ENCODE measurements at regions not wholly inside any gene's neighbourhood (a gene's known extent, or its start where the extent isn't known, plus 50 kb on each side); places are given as distances from the start of the nearest gene placed in this dataset.
"Not testable (repeated sequence)": the region's sequence is repeated elsewhere in the genome, so short reads cannot be mapped to it uniquely, and the experiment has no call there.

- DNase-seq (ENCODE audit: low read depth) = no peak
Measured at GRCh38 chr4:27360790-27361267, 500.2 kb downstream of the STIM2 start.

- no peak for DNase-seq (ENCODE audit: low read depth)
Measured at GRCh38 chr4:27364509-27364908, 503.9 kb downstream of the STIM2 start.

- no peak for DNase-seq (ENCODE audit: low read depth)
Measured at GRCh38 chr4:27366104-27366823, 505.6 kb downstream of the STIM2 start.

GRCh38 chr4:27368781-27369180 is 508.1 kb downstream of the STIM2 start:
- DNase-seq (ENCODE audit: low read depth) = no peak

- DNase-seq (ENCODE audit: low read depth) = no peak
Measured at GRCh38 chr4:27381815-27382214, 521.2 kb downstream of the STIM2 start.

- no peak for DNase-seq (ENCODE audit: low read depth)
Measured at GRCh38 chr4:27387711-27388110, 527.1 kb downstream of the STIM2 start.

- no peak for DNase-seq (ENCODE audit: low read depth)
Measured at GRCh38 chr4:27397886-27398285, 537.2 kb downstream of the STIM2 start.

- no peak for DNase-seq (ENCODE audit: low read depth)
Measured at GRCh38 chr4:27398631-27399310, 538.1 kb downstream of the STIM2 start.

GRCh38 chr4:27407616-27408015 is 547.0 kb downstream of the STIM2 start:
- DNase-seq (ENCODE audit: low read depth) = no peak

- no peak for DNase-seq (ENCODE audit: low read depth)
Measured at GRCh38 chr4:27412613-27413012, 552.0 kb downstream of the STIM2 start.

GRCh38 chr4:27414887-27415731 is 554.5 kb downstream of the STIM2 start:
- no peak for DNase-seq (ENCODE audit: low read depth)

GRCh38 chr4:27428661-27429060 is 568.0 kb downstream of the STIM2 start:
- no peak for DNase-seq (ENCODE audit: low read depth)

GRCh38 chr4:27429364-27429871 is 568.8 kb downstream of the STIM2 start:
- DNase-seq (ENCODE audit: low read depth) = no peak

- no peak for DNase-seq (ENCODE audit: low read depth)
Measured at GRCh38 chr4:27442146-27442545, 581.5 kb downstream of the STIM2 start.

- not testable (repeated sequence) for DNase-seq (ENCODE audit: low read depth)
Measured at GRCh38 chr4:27442661-27443060, 582.0 kb downstream of the STIM2 start.

GRCh38 chr4:27463816-27464215 is 603.2 kb downstream of the STIM2 start:
- DNase-seq (ENCODE audit: low read depth) = no peak

GRCh38 chr4:27467351-27467750 is 606.7 kb downstream of the STIM2 start:
- DNase-seq (ENCODE audit: low read depth) = no peak

- DNase-seq (ENCODE audit: low read depth) = no peak
Measured at GRCh38 chr4:27472364-27472763, 611.7 kb downstream of the STIM2 start.

GRCh38 chr4:27474691-27475090 is 614.0 kb downstream of the STIM2 start:
- no peak for DNase-seq (ENCODE audit: low read depth)

- no peak for DNase-seq (ENCODE audit: low read depth)
Measured at GRCh38 chr4:27484216-27484615, 623.6 kb downstream of the STIM2 start.

GRCh38 chr4:27490315-27490714 is 629.7 kb downstream of the STIM2 start:
- no peak for DNase-seq (ENCODE audit: low read depth)

- DNase-seq (ENCODE audit: low read depth) = no peak
Measured at GRCh38 chr4:27490766-27491165, 630.1 kb downstream of the STIM2 start.

Data from HS-27A (cell line).